ENCODE measurements at regions not wholly inside any gene's neighbourhood (a gene's known extent, or its start where the extent isn't known, plus 50 kb on each side); places are given as distances from the start of the nearest gene placed in this dataset.

GRCh38 chr5:15263406-15263805 is 236.6 kb upstream of the FBXL7 start:
- 77 to 88% methylated on average over 2 of the region's 2 CpGs for WGBS, 2 donors
- Histone ChIP-seq H3K4me3 (no peak overlapping the region), H3K4me1 (peaks cover 0 to 23% (median 8%) of the 10 kb centered on the region in 3 donors), H3K27me3 (no peaks in the 10 kb centered on the region), H3K9me3 (peaks cover 0 to 5% (median 0%) of the 10 kb centered on the region in 3 donors), H3K27ac (no peak overlapping the region), H3K36me3 (no peaks in the 10 kb centered on the region)
- intact Hi-C loops (cut with DNase I) = no loop called here
- TF ChIP-seq CTCF (IDR thresholded peaks at IDR 0.05) (no peak), POLR2A (IDR thresholded peaks at IDR 0.05) (no peak)
- no peak for DNase-seq

GRCh38 chr5:15261269-15261995 is 238.5 kb upstream of the FBXL7 start:
- H3K36me3 ChIP-seq = no peaks in the 10 kb centered on the region
- peak overlapping the region in 3 of 4 donors; percentile 52 to 80 (median 73) for H3K27ac ChIP-seq
- H3K4me1 ChIP-seq = peaks cover 0 to 23% (median 8%) of the 10 kb centered on the region in 3 donors

DNA sequence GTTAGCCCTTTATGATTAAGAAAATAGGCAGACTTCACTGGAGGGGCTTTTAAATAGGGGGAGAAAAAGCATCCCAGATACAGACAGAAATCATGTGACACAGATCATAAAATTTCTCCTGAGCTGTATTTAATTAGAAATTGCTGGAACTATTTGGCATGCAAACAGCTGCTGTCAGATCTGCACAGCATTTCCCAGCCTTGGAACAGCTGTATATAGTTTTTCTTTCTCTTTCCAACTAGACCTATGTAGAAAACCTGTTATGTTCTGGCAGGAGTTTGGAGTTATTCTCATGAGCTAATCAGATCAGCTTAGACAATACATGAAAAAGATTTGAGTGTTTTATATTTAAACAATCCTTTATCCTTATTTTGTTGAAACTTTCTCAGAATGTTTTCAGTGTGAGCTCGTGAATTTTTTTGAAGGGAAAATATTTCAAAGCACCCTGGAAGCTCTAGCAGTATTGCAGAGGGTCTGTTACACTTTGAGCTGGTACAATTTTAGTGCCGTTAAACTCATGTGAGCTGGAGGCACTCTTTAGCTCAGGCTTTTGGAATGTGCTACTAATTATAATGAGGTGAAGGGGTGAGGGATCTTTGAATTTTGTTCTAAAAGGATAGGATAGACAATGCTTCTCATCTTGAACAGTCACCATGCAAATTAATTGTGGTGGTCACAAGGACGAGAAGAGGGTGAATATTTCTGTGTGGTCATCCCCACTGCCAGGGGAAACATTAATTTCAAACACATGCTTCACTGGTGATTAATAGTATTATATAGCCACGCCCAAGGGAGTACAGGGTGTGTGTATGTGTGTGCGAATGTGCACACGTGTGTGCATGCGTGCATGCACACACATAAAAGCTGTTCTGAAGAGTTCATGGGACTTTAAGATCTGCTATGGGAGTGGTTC is 239.4 kb upstream of the FBXL7 start:
- H3K4me3 ChIP-seq = no peak overlapping the region
- no peaks in the 10 kb centered on the region for H3K27me3 ChIP-seq
- intact Hi-C loops (cut with DNase I) = no loop called here
- no peaks in the 10 kb centered on the region for H3K36me3 ChIP-seq
- no peaks in the 10 kb centered on the region for H3K9me3 ChIP-seq
- TF ChIP-seq CTCF (IDR thresholded peaks at IDR 0.05) (no peak), POLR2A (IDR thresholded peaks at IDR 0.05) (no peak)
- peaks cover 0 to 23% (median 8%) of the 10 kb centered on the region in 3 donors for H3K4me1 ChIP-seq
- no peak for DNase-seq
- WGBS, 2 donors = 53 to 60% methylated on average over 7 of the region's 7 CpGs
- peak overlapping the region in 3 of 4 donors; percentile 52 to 80 (median 56) for H3K27ac ChIP-seq

More at GRCh38 chr5:15261269-15261995, 238.5 kb upstream of the FBXL7 start:
- Histone ChIP-seq H3K4me3 (no peak overlapping the region), H3K9me3 (no peaks in the 10 kb centered on the region), H3K27me3 (no peaks in the 10 kb centered on the region)
- intact Hi-C loops (cut with DNase I) = no loop called here
- DNase-seq = no peak
- no peak for TF ChIP-seq POLR2A (IDR thresholded peaks at IDR 0.05)
- no peak for TF ChIP-seq CTCF (IDR thresholded peaks at IDR 0.05)

DNA sequence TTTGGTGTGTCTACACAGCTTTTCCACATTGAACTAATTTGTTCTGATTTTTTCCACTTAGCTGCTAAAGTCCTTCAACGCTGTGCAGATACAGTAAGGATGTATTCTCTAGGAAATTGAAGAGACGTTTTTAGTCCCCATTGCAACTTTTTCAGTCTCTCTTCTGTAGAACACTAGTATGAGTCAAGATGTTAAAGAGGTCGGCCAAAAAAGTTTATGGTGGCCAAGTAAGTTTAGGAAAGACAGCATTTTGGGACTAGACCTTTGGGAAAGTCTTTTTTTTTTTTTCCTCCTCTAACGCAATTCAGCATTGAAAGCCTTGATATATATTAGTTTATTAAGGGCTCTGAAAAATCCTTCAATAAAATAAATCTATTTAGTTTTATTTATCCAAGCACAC is 243.5 kb upstream of the FBXL7 start:
- Histone ChIP-seq H3K4me3 (no peak overlapping the region), H3K36me3 (no peaks in the 10 kb centered on the region), H3K9me3 (no peaks in the 10 kb centered on the region), H3K27me3 (no peaks in the 10 kb centered on the region), H3K27ac (no peak overlapping the region), H3K4me1 (peaks cover 0 to 16% (median under 1%) of the 10 kb centered on the region in 3 donors)
- intact Hi-C loops (cut with DNase I) = no loop called here
- DNase-seq = no peak
- no peak for TF ChIP-seq CTCF (IDR thresholded peaks at IDR 0.05)
- TF ChIP-seq POLR2A (IDR thresholded peaks at IDR 0.05) = no peak
- 58 to 62% methylated on average over 4 of the region's 4 CpGs for WGBS, 2 donors

- H3K9me3 ChIP-seq = no peaks in the 10 kb centered on the region
- TF ChIP-seq CTCF (IDR thresholded peaks at IDR 0.05) = no peak
- no peak for TF ChIP-seq POLR2A (IDR thresholded peaks at IDR 0.05)
- no peak overlapping the region for H3K4me3 ChIP-seq
- H3K27me3 ChIP-seq = no peaks in the 10 kb centered on the region
- WGBS, 2 donors = 28 to 42% methylated on average over 2 of the region's 2 CpGs
- intact Hi-C loops (cut with DNase I) = no loop called here
- no peaks in the 10 kb centered on the region for H3K36me3 ChIP-seq
- no peak overlapping the region for H3K27ac ChIP-seq
- H3K4me1 ChIP-seq = peaks cover 0 to 7% (median 0%) of the 10 kb centered on the region in 3 donors
- DNase-seq = no peak
These were observed 244.4 kb upstream of the FBXL7 start for GRCh38 chr5:15255576-15255975.

Data from esophagus squamous epithelium (tissue), 5 donors.